ENCODE measurements at regions not wholly inside any gene's neighbourhood (a gene's known extent, or its start where the extent isn't known, plus 50 kb on each side); places are given as distances from the start of the nearest gene placed in this dataset.

DNA sequence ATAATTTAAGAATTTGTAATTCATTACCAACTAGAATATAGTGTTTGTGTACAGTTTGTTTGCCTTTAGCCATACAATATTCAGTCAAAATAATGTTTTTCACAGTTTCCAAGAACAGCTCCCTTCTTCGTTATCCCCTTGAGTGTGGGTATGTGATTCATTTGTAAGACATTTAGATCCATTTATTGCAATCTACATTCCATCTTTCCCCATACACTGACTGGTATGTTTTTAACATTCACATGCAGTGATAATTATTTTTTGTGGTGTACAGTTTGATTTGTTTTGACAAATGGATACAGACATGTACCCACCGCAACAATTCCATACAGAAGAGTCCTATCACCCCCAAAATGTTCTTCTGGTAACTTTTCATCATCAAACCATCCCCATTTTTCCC lies 589.1 kb upstream of the ADAMTS5 start:
- H2AFZ ChIP-seq (ENCODE audit: low read depth, low read length), result no peak overlapping the region
- H3K9ac ChIP-seq (ENCODE audit: low read length), result no peak overlapping the region
- H3K23ac ChIP-seq (ENCODE audit: low read length in 2 of 2), result no peak overlapping the region
- no peaks in the 10 kb centered on the region for H3K4me1 ChIP-seq (ENCODE audit: control insufficient read depth, insufficient read depth, low read depth, low read length)
- H3K18ac ChIP-seq (ENCODE audit: low read depth in 1 of 2, low read length in 2 of 2), result no peak overlapping the region
- no peak overlapping the region for H2AK5ac ChIP-seq (ENCODE audit: low read length, severe bottlenecking)
- H3K4me2 ChIP-seq (ENCODE audit: low read length, poor library complexity, severe bottlenecking), result no peak overlapping the region
- no peak overlapping the region for H2BK120ac ChIP-seq (ENCODE audit: low read depth, low read length)
- H3K27me3 ChIP-seq (ENCODE audit: control insufficient read depth in 1 of 2, insufficient read depth in 1 of 2, low read length in 2 of 2), result no peaks in the 10 kb centered on the region
- H3K79me1 ChIP-seq (replicated peaks; ENCODE audit: low read length, poor library complexity, severe bottlenecking), result no peaks in the 10 kb centered on the region
- no peak overlapping the region for H2BK15ac ChIP-seq (ENCODE audit: low read depth, poor library complexity, severe bottlenecking)
- no peaks in the 10 kb centered on the region for H3K36me3 ChIP-seq (ENCODE audit: control insufficient read depth in 1 of 2, insufficient read depth in 2 of 2, low read depth in 1 of 2, low read length in 2 of 2)
- no peak overlapping the region for H3K14ac ChIP-seq (ENCODE audit: low read length in 2 of 2)
- no peak overlapping the region for H3K27ac ChIP-seq (ENCODE audit: low read length, poor library complexity, severe bottlenecking)
- no peak overlapping the region for H3K4me3 ChIP-seq (ENCODE audit: insufficient read depth in 1 of 2, low read depth in 1 of 2, low read length in 2 of 2)
- H3K4ac ChIP-seq (ENCODE audit: low read depth in 1 of 2, low read length in 2 of 2), result no peak overlapping the region
- WGBS, result no CpG with 5 or more reads among the region's 2 CpGs
- H3K9me3 ChIP-seq (ENCODE audit: control insufficient read depth, low read length), result peaks cover 22% of the 10 kb centered on the region
- H2BK5ac ChIP-seq (ENCODE audit: low read depth, low read length, poor library complexity, severe bottlenecking), result no peak overlapping the region
- H4K8ac ChIP-seq (ENCODE audit: low read length), result no peak overlapping the region
- H2BK12ac ChIP-seq (ENCODE audit: low read length in 2 of 2), result no peak overlapping the region
- no peak overlapping the region for H4K91ac ChIP-seq (ENCODE audit: low read length)
- no peak for DNase-seq

DNA sequence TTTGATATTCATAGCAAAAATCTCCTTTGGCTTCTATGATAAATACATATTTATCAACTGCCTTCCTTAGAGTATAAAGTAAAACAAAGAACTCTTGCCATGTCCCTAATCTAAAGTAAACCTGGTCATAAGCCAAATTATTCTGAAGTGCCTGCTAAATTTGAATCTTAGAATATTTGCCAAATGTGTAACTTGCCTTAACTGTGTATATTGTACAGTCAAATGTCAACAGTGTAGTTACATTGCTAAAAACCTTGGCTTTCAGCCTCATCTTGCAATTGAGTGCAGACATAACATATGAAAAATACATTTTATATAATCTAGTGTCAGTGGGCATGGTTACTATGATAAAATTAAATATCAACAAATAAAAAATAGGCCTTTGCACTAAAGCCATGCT lies 583.4 kb upstream of the ADAMTS5 start:
- no peak overlapping the region for H2BK120ac ChIP-seq (ENCODE audit: low read depth, low read length)
- H2BK12ac ChIP-seq (ENCODE audit: low read length in 2 of 2), result no peak overlapping the region
- no peak overlapping the region for H2AK5ac ChIP-seq (ENCODE audit: low read length, severe bottlenecking)
- H3K79me1 ChIP-seq (replicated peaks; ENCODE audit: low read length, poor library complexity, severe bottlenecking), result no peaks in the 10 kb centered on the region
- no peak overlapping the region for H3K23ac ChIP-seq (ENCODE audit: low read length in 2 of 2)
- no peak overlapping the region for H3K18ac ChIP-seq (ENCODE audit: low read depth in 1 of 2, low read length in 2 of 2)
- no peak overlapping the region for H2AFZ ChIP-seq (ENCODE audit: low read depth, low read length)
- H3K4me3 ChIP-seq (ENCODE audit: insufficient read depth in 1 of 2, low read depth in 1 of 2, low read length in 2 of 2), result no peak overlapping the region
- H2BK5ac ChIP-seq (ENCODE audit: low read depth, low read length, poor library complexity, severe bottlenecking), result no peak overlapping the region
- no peak overlapping the region for H2BK15ac ChIP-seq (ENCODE audit: low read depth, poor library complexity, severe bottlenecking)
- peaks cover 14% of the 10 kb centered on the region for H3K9me3 ChIP-seq (ENCODE audit: control insufficient read depth, low read length)
- H3K14ac ChIP-seq (ENCODE audit: low read length in 2 of 2), result no peak overlapping the region
- no peak overlapping the region for H3K27ac ChIP-seq (ENCODE audit: low read length, poor library complexity, severe bottlenecking)
- H4K91ac ChIP-seq (ENCODE audit: low read length), result no peak overlapping the region
- H3K4me1 ChIP-seq (ENCODE audit: control insufficient read depth, insufficient read depth, low read depth, low read length), result no peaks in the 10 kb centered on the region
- no peak overlapping the region for H3K9ac ChIP-seq (ENCODE audit: low read length)
- H4K8ac ChIP-seq (ENCODE audit: low read length), result no peak overlapping the region
- H3K4me2 ChIP-seq (ENCODE audit: low read length, poor library complexity, severe bottlenecking), result no peak overlapping the region
- no peaks in the 10 kb centered on the region for H3K27me3 ChIP-seq (ENCODE audit: control insufficient read depth in 1 of 2, insufficient read depth in 1 of 2, low read length in 2 of 2)
- no peaks in the 10 kb centered on the region for H3K36me3 ChIP-seq (ENCODE audit: control insufficient read depth in 1 of 2, insufficient read depth in 2 of 2, low read depth in 1 of 2, low read length in 2 of 2)
- no peak overlapping the region for H3K4ac ChIP-seq (ENCODE audit: low read depth in 1 of 2, low read length in 2 of 2)
- no peak for DNase-seq

- Histone ChIP-seq H2BK5ac (ENCODE audit: low read depth, low read length, poor library complexity, severe bottlenecking) (no peak overlapping the region), H3K36me3 (ENCODE audit: control insufficient read depth in 1 of 2, insufficient read depth in 2 of 2, low read depth in 1 of 2, low read length in 2 of 2) (no peaks in the 10 kb centered on the region), H2AFZ (ENCODE audit: low read depth, low read length) (no peak overlapping the region), H3K18ac (ENCODE audit: low read depth in 1 of 2, low read length in 2 of 2) (no peak overlapping the region), H3K14ac (ENCODE audit: low read length in 2 of 2) (no peak overlapping the region), H4K91ac (ENCODE audit: low read length) (no peak overlapping the region), H4K8ac (ENCODE audit: low read length) (no peak overlapping the region), H3K23ac (ENCODE audit: low read length in 2 of 2) (no peak overlapping the region), H3K27ac (ENCODE audit: low read length, poor library complexity, severe bottlenecking) (no peak overlapping the region), H3K9me3 (ENCODE audit: control insufficient read depth, low read length) (peaks cover 10% of the 10 kb centered on the region), H3K79me1 (replicated peaks; ENCODE audit: low read length, poor library complexity, severe bottlenecking) (no peaks in the 10 kb centered on the region), H2BK12ac (ENCODE audit: low read length in 2 of 2) (no peak overlapping the region), H3K4me3 (ENCODE audit: insufficient read depth in 1 of 2, low read depth in 1 of 2, low read length in 2 of 2) (no peak overlapping the region), H3K4me1 (ENCODE audit: control insufficient read depth, insufficient read depth, low read depth, low read length) (no peaks in the 10 kb centered on the region), H3K9ac (ENCODE audit: low read length) (no peak overlapping the region), H3K4ac (ENCODE audit: low read depth in 1 of 2, low read length in 2 of 2) (no peak overlapping the region), H3K4me2 (ENCODE audit: low read length, poor library complexity, severe bottlenecking) (no peak overlapping the region), H2AK5ac (ENCODE audit: low read length, severe bottlenecking) (no peak overlapping the region), H2BK120ac (ENCODE audit: low read depth, low read length) (no peak overlapping the region), H3K27me3 (ENCODE audit: control insufficient read depth in 1 of 2, insufficient read depth in 1 of 2, low read length in 2 of 2) (no peaks in the 10 kb centered on the region), H2BK15ac (ENCODE audit: low read depth, poor library complexity, severe bottlenecking) (no peak overlapping the region)
- 90% methylated on average over 4 of the region's 4 CpGs for WGBS
- DNase-seq, result no peak
These were observed 581.6 kb upstream of the ADAMTS5 start for GRCh38 chr21:27548486-27548885.

GRCh38 chr21:27545754-27546349 lies 579.0 kb upstream of the ADAMTS5 start:
- no peak overlapping the region for H3K4ac ChIP-seq (ENCODE audit: low read depth in 1 of 2, low read length in 2 of 2)
- H3K4me2 ChIP-seq (ENCODE audit: low read length, poor library complexity, severe bottlenecking), result no peak overlapping the region
- no peaks in the 10 kb centered on the region for H3K9me3 ChIP-seq (ENCODE audit: control insufficient read depth, low read length)
- no peaks in the 10 kb centered on the region for H3K36me3 ChIP-seq (ENCODE audit: control insufficient read depth in 1 of 2, insufficient read depth in 2 of 2, low read depth in 1 of 2, low read length in 2 of 2)
- no peak overlapping the region for H2BK120ac ChIP-seq (ENCODE audit: low read depth, low read length)
- no peak overlapping the region for H3K27ac ChIP-seq (ENCODE audit: low read length, poor library complexity, severe bottlenecking)
- no peak overlapping the region for H2AK5ac ChIP-seq (ENCODE audit: low read length, severe bottlenecking)
- no peaks in the 10 kb centered on the region for H3K79me1 ChIP-seq (replicated peaks; ENCODE audit: low read length, poor library complexity, severe bottlenecking)
- H2BK12ac ChIP-seq (ENCODE audit: low read length in 2 of 2), result no peak overlapping the region
- no peak overlapping the region for H3K14ac ChIP-seq (ENCODE audit: low read length in 2 of 2)
- 90% methylated on average over 2 of the region's 4 CpGs for WGBS
- no peak overlapping the region for H3K18ac ChIP-seq (ENCODE audit: low read depth in 1 of 2, low read length in 2 of 2)
- H3K27me3 ChIP-seq (ENCODE audit: control insufficient read depth in 1 of 2, insufficient read depth in 1 of 2, low read length in 2 of 2), result no peaks in the 10 kb centered on the region
- no peak overlapping the region for H3K9ac ChIP-seq (ENCODE audit: low read length)
- no peak overlapping the region for H3K4me3 ChIP-seq (ENCODE audit: insufficient read depth in 1 of 2, low read depth in 1 of 2, low read length in 2 of 2)
- H4K8ac ChIP-seq (ENCODE audit: low read length), result no peak overlapping the region
- no peak overlapping the region for H2BK15ac ChIP-seq (ENCODE audit: low read depth, poor library complexity, severe bottlenecking)
- H3K4me1 ChIP-seq (ENCODE audit: control insufficient read depth, insufficient read depth, low read depth, low read length), result no peaks in the 10 kb centered on the region
- H4K91ac ChIP-seq (ENCODE audit: low read length), result no peak overlapping the region
- H2AFZ ChIP-seq (ENCODE audit: low read depth, low read length), result no peak overlapping the region
- no peak for DNase-seq
- no peak overlapping the region for H2BK5ac ChIP-seq (ENCODE audit: low read depth, low read length, poor library complexity, severe bottlenecking)
- no peak overlapping the region for H3K23ac ChIP-seq (ENCODE audit: low read length in 2 of 2)
